ENCODE measurements at regions not wholly inside any gene's neighbourhood (a gene's known extent, or its start where the extent isn't known, plus 50 kb on each side); places are given as distances from the start of the nearest gene placed in this dataset.

DNA sequence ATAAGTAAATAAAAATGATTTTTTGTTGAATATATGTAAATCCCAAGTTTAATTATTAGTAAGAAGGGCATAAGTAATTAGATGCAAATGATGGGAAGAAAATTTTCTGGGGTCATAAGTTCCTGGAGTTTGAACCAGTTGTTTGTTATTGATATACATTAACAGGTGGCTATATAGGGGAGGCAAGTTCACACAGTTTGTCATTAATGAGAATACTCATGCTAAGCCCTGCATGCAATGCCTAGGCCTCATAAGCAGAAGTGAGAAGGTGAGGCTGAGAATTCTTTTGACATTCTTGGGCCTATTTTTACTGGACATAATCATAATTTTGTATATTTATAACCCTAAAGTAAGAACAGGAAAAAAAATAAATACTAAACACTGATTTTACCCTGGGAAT, 1210.7 kb upstream of the PCDH9 start:
- TF ChIP-seq, protein P1, sequence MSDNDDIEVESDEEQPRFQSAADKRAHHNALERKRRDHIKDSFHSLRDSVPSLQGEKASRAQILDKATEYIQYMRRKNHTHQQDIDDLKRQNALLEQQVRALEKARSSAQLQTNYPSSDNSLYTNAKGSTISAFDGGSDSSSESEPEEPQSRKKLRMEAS (IDR thresholded peaks at IDR 0.05) = no peak
- TF ChIP-seq YY1 (IDR thresholded peaks at IDR 0.05; ENCODE audit: low read depth) (no peak), RAD21 (IDR thresholded peaks at IDR 0.05; ENCODE audit: low read depth) (no peak), TAF1 (IDR thresholded peaks at IDR 0.05; ENCODE audit: low read depth) (no peak), CREB1 (IDR thresholded peaks at IDR 0.05; ENCODE audit: low read depth) (no peak), FOXM1 (IDR thresholded peaks at IDR 0.05; ENCODE audit: borderline replicate concordance, low read depth) (no peak), EP300 (IDR thresholded peaks at IDR 0.05; ENCODE audit: borderline replicate concordance) (no peak), NFIC (IDR thresholded peaks at IDR 0.05) (no peak), EGR1 (IDR thresholded peaks at IDR 0.05) (no peak), USF1 (IDR thresholded peaks at IDR 0.05) (no peak), TCF12 (IDR thresholded peaks at IDR 0.05; ENCODE audit: low read depth) (no peak), TEAD4 (IDR thresholded peaks at IDR 0.05) (no peak)
- TF ChIP-seq, protein P2, sequence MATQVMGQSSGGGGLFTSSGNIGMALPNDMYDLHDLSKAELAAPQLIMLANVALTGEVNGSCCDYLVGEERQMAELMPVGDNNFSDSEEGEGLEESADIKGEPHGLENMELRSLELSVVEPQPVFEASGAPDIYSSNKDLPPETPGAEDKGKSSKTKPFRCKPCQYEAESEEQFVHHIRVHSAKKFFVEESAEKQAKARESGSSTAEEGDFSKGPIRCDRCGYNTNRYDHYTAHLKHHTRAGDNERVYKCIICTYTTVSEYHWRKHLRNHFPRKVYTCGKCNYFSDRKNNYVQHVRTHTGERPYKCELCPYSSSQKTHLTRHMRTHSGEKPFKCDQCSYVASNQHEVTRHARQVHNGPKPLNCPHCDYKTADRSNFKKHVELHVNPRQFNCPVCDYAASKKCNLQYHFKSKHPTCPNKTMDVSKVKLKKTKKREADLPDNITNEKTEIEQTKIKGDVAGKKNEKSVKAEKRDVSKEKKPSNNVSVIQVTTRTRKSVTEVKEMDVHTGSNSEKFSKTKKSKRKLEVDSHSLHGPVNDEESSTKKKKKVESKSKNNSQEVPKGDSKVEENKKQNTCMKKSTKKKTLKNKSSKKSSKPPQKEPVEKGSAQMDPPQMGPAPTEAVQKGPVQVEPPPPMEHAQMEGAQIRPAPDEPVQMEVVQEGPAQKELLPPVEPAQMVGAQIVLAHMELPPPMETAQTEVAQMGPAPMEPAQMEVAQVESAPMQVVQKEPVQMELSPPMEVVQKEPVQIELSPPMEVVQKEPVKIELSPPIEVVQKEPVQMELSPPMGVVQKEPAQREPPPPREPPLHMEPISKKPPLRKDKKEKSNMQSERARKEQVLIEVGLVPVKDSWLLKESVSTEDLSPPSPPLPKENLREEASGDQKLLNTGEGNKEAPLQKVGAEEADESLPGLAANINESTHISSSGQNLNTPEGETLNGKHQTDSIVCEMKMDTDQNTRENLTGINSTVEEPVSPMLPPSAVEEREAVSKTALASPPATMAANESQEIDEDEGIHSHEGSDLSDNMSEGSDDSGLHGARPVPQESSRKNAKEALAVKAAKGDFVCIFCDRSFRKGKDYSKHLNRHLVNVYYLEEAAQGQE (IDR thresholded peaks at IDR 0.05; ENCODE audit: low read depth) = no peak

GRCh38 chr13:68439817-68440216, 1209.7 kb upstream of the PCDH9 start:
- TF ChIP-seq TAF1 (IDR thresholded peaks at IDR 0.05; ENCODE audit: low read depth) (no peak), TCF12 (IDR thresholded peaks at IDR 0.05; ENCODE audit: low read depth) (no peak), NFIC (IDR thresholded peaks at IDR 0.05) (peak; percentile 71)

DNA sequence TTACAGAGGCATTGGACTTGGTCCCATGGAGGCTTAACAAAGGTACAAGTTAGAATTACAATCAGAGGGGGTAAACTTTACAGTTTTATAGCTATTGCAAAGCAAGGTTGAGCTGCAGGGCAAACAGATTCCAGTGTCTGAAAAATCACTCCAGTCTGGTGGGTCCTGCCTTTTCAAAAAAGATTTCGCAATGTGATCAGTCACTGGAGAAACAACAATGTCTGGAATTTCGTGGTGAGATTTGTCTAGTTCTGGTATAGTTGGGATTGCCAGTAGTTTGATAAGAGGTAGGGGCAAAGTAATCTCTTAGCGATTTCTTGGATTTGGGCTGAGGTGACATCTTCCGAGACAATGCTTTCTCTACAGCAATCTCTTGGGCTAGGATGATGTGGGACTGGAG, 1198.2 kb upstream of the PCDH9 start:
- TF ChIP-seq ZBTB7A (IDR thresholded peaks at IDR 0.05; ENCODE audit: low read depth) (no peak), CEBPB (IDR thresholded peaks at IDR 0.05) (peak; percentile 71)

DNA sequence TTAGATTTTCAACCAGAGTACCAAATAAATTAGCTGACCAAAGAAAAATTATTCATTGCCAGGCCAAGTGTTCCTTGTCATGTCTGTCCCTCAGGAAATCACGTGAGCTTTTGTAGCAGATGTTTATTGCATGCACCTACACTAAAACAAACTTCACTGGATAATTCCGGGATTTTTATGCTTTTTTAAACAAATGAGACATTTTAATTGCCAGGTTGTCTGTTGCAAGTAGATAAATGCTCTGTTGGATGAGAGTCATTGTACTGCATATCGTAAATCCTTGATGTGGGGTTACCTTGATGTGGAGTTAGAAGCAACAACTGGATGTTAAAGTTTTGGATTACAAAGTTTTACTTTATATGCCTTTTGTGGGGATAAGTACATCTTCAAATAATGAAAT, 1187.7 kb upstream of the PCDH9 start:
- TF ChIP-seq NFIC (IDR thresholded peaks at IDR 0.05) = no peak
- TF ChIP-seq, protein P1 (IDR thresholded peaks at IDR 0.05) = no peak
- no peak for TF ChIP-seq EGR1 (IDR thresholded peaks at IDR 0.05)
- TF ChIP-seq CEBPB (IDR thresholded peaks at IDR 0.05) = no peak
- no peak for TF ChIP-seq FOXM1 (IDR thresholded peaks at IDR 0.05; ENCODE audit: borderline replicate concordance, low read depth)
- no peak for TF ChIP-seq ZBTB7A (IDR thresholded peaks at IDR 0.05; ENCODE audit: low read depth)
- TF ChIP-seq TEAD4 (IDR thresholded peaks at IDR 0.05) = no peak

DNA sequence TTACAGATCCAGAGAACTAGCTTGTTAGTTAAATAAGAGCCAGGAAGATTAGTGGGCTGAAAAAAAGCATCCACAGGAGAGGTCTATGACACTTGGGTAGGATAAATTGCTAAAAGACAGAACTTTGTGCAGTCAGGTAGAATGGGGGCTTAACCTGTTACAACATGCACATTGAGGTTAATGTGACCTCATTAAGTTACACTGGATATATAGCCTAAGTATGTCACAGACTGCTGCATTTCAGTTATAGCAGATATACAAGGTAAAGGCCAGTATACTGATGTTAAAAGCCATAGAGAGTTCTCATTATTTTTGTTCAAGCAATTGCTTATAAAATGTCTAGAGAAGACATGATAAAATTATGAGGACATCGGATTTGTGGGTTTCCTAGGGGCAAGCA, 1179.9 kb upstream of the PCDH9 start:
- TF ChIP-seq TEAD4 (IDR thresholded peaks at IDR 0.05) (no peak), ZBTB7A (IDR thresholded peaks at IDR 0.05; ENCODE audit: low read depth) (no peak), TAF1 (IDR thresholded peaks at IDR 0.05; ENCODE audit: low read depth) (no peak), EGR1 (IDR thresholded peaks at IDR 0.05) (no peak), NFIC (IDR thresholded peaks at IDR 0.05) (no peak), YY1 (IDR thresholded peaks at IDR 0.05; ENCODE audit: low read depth) (no peak), USF1 (IDR thresholded peaks at IDR 0.05) (no peak)
- TF ChIP-seq, protein P2 (IDR thresholded peaks at IDR 0.05; ENCODE audit: low read depth) = no peak

GRCh38 chr13:68390987-68391386, 1160.9 kb upstream of the PCDH9 start:
- TF ChIP-seq YY1 (IDR thresholded peaks at IDR 0.05; ENCODE audit: low read depth) (no peak), FOXM1 (IDR thresholded peaks at IDR 0.05; ENCODE audit: borderline replicate concordance, low read depth) (no peak), ZBTB7A (IDR thresholded peaks at IDR 0.05; ENCODE audit: low read depth) (no peak), CREB1 (IDR thresholded peaks at IDR 0.05; ENCODE audit: low read depth) (no peak), CEBPB (IDR thresholded peaks at IDR 0.05) (no peak), EGR1 (IDR thresholded peaks at IDR 0.05) (no peak), USF1 (IDR thresholded peaks at IDR 0.05) (no peak), RAD21 (IDR thresholded peaks at IDR 0.05; ENCODE audit: low read depth) (no peak)
- TF ChIP-seq, protein P2 (IDR thresholded peaks at IDR 0.05; ENCODE audit: low read depth) = no peak
- TF ChIP-seq, protein P1 (IDR thresholded peaks at IDR 0.05) = no peak
